HAP-1 (cell line): ENCODE measurements at regions not wholly inside any gene's neighbourhood (a gene's known extent, or its start where the extent isn't known, plus 50 kb on each side); places are given as distances from the start of the nearest gene placed in this dataset.
A peak's percentile ranks its signal among the peaks of the same experiment; 100 is the strongest.
"Not testable (repeated sequence)": the region's sequence is repeated elsewhere in the genome, so short reads cannot be mapped to it uniquely, and the experiment has no call there.

Source experiments
- DNase-seq, 2 experiments: peaks; one replicate each; pipeline ENCODE4 v3.0.0-alpha.2; 2016 to 2020; ENCODE audit warnings: low spot score in 2 of 2
- H3K27me3 ChIP-seq: fragments of 250-450 bp; sonication (Bioruptor Pico); 2 replicates; pipeline ENCODE4 v1.5.1; 2020; ENCODE audit warnings: low read depth, mild to moderate bottlenecking, moderate library complexity
- H3K36me3 ChIP-seq: fragments of 250-450 bp; sonication (Bioruptor Pico); replicated peaks from 2 replicates; pipeline ENCODE4 v1.5.1; 2020; ENCODE audit warnings: mild to moderate bottlenecking
- H3K4me1 ChIP-seq: fragments of 250-450 bp; sonication (Bioruptor Pico); 2 replicates; pipeline ENCODE4 v1.5.1; 2020; ENCODE audit warnings: mild to moderate bottlenecking
- H3K4me3 ChIP-seq: fragments of 250-450 bp; sonication (Bioruptor Pico); 2 replicates; pipeline ENCODE4 v1.5.1; 2020; ENCODE audit warnings: mild to moderate bottlenecking, moderate library complexity
- H3K9me3 ChIP-seq: fragments of 250-450 bp; sonication (Bioruptor Pico); 2 replicates; pipeline ENCODE4 v1.5.1; 2020; ENCODE audit warnings: mild to moderate bottlenecking, moderate library complexity
- in situ Hi-C: fragments of 300-500 bp; cut with MboI; formaldehyde crosslinking; loops from 3 replicates; pipeline ENCODE4 v1.14.3; 2020; ENCODE audit warnings: low sequenced_read_pairs, inconsistent platforms, mixed read lengths

DNA sequence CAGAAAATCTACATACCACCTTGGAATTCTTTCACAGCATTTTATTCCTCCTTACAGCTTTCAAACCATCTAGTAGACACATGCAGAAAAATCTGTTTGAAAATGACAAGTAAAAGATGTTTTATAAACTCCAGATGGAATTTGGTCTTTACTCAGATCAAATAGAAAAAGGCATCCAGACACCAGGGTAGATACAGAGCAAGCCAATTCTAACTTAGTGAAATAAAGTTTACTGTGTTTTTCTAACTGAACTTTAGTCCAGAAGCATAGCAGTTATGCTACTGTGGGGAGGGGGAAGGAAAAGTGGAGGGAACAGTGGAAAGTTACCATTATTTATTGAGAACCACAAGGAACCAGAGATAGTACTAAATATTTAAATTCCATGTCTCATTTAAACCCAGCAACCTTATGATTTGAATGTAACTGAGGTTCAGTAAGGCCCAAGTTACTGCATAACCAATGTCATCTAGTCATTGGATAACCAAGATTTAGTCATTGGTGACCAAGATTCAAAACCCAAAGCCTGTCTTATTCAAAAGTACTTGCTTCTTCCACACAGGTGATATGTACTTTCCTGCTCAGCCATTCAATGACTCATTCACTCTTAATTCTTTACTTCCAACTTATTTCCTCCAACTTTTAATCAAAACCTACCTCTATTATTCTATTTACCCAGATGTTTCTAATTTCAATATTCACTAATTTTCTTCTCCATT is 57.7 kb downstream of the RAD51AP2 start:
- Histone ChIP-seq H3K9me3 (no peaks in the 10 kb centered on the region), H3K27me3 (0 out of 2 replicates have a peak, but pooled peaks cover 3% of the 10 kb centered on the region), H3K4me3 (no peak overlapping the region), H3K4me1 (no peaks in the 10 kb centered on the region), H3K36me3 (no peaks in the 10 kb centered on the region)
- in situ Hi-C loops = no loop called here
- no peak for DNase-seq

- Histone ChIP-seq H3K27me3 (no peaks in the 10 kb centered on the region), H3K9me3 (no peaks in the 10 kb centered on the region), H3K4me3 (no peak overlapping the region), H3K36me3 (no peaks in the 10 kb centered on the region), H3K4me1 (no peaks in the 10 kb centered on the region)
- in situ Hi-C loops = no loop called here
- no peak for DNase-seq
Observed at GRCh38 chr2:17455343-17455742, 62.9 kb downstream of the RAD51AP2 start.

GRCh38 chr2:17446191-17446590 is 72.0 kb downstream of the RAD51AP2 start:
- DNase-seq, H3K4me1 ChIP-seq, in situ Hi-C loops, H3K4me3 ChIP-seq, H3K9me3 ChIP-seq, H3K27me3 ChIP-seq, H3K36me3 ChIP-seq: not testable (repeated sequence)

- no peaks in the 10 kb centered on the region for H3K36me3 ChIP-seq
Observed at GRCh38 chr2:17445744-17446143, 72.5 kb downstream of the RAD51AP2 start.

GRCh38 chr2:17442334-17442733 is 75.9 kb downstream of the RAD51AP2 start:
- Histone ChIP-seq H3K4me1 (peaks cover 4% of the 10 kb centered on the region; the same call in 1 of the 2 replicates), H3K9me3 (no peaks in the 10 kb centered on the region), H3K36me3 (no peaks in the 10 kb centered on the region), H3K4me3 (no peak overlapping the region), H3K27me3 (no peaks in the 10 kb centered on the region)
- in situ Hi-C loops = no loop called here
- DNase-seq = no peak

More at GRCh38 chr2:17445744-17446143, 72.5 kb downstream of the RAD51AP2 start:
- no peak overlapping the region for H3K4me3 ChIP-seq
- no peaks in the 10 kb centered on the region for H3K9me3 ChIP-seq
- in situ Hi-C loops = no loop called here
- H3K27me3 ChIP-seq = no peaks in the 10 kb centered on the region
- peaks cover 4% of the 10 kb centered on the region; the same call in 1 of the 2 replicates for H3K4me1 ChIP-seq
- no peak for DNase-seq

GRCh38 chr2:17441790-17442189 is 76.5 kb downstream of the RAD51AP2 start:
- no peaks in the 10 kb centered on the region for H3K9me3 ChIP-seq
- no peak overlapping the region for H3K4me3 ChIP-seq
- in situ Hi-C loops = no loop called here
- no peaks in the 10 kb centered on the region for H3K27me3 ChIP-seq
- H3K4me1 ChIP-seq = peaks cover 4% of the 10 kb centered on the region; the same call in 1 of the 2 replicates
- H3K36me3 ChIP-seq = no peaks in the 10 kb centered on the region
- DNase-seq = no peak

- peaks cover 4% of the 10 kb centered on the region; the same call in 1 of the 2 replicates for H3K4me1 ChIP-seq
- peak in 1 of 2 experiments; percentile 32 for DNase-seq
- H3K4me3 ChIP-seq = no peak overlapping the region
- in situ Hi-C loops = no loop called here
- H3K27me3 ChIP-seq = no peaks in the 10 kb centered on the region
- no peaks in the 10 kb centered on the region for H3K9me3 ChIP-seq
- no peaks in the 10 kb centered on the region for H3K36me3 ChIP-seq
Observed at GRCh38 chr2:17441055-17441771, 77.0 kb downstream of the RAD51AP2 start.

- no peaks in the 10 kb centered on the region for H3K4me1 ChIP-seq
- H3K4me3 ChIP-seq = no peak overlapping the region
- no peak for DNase-seq
- in situ Hi-C loops = no loop called here
- H3K9me3 ChIP-seq = no peaks in the 10 kb centered on the region
- H3K36me3 ChIP-seq = no peaks in the 10 kb centered on the region
- H3K27me3 ChIP-seq = no peaks in the 10 kb centered on the region; the same call in 1 of the 2 replicates
Observed at GRCh38 chr2:17430326-17430725, 87.9 kb downstream of the RAD51AP2 start.

- no peaks in the 10 kb centered on the region for H3K36me3 ChIP-seq
- H3K4me1 ChIP-seq = no peaks in the 10 kb centered on the region
- H3K9me3 ChIP-seq = no peaks in the 10 kb centered on the region
- no peak overlapping the region for H3K4me3 ChIP-seq
- in situ Hi-C loops = no loop called here
- H3K27me3 ChIP-seq = no peaks in the 10 kb centered on the region; the same call in 1 of the 2 replicates
- no peak for DNase-seq
Observed at GRCh38 chr2:17429130-17429529, 89.1 kb downstream of the RAD51AP2 start.

DNA sequence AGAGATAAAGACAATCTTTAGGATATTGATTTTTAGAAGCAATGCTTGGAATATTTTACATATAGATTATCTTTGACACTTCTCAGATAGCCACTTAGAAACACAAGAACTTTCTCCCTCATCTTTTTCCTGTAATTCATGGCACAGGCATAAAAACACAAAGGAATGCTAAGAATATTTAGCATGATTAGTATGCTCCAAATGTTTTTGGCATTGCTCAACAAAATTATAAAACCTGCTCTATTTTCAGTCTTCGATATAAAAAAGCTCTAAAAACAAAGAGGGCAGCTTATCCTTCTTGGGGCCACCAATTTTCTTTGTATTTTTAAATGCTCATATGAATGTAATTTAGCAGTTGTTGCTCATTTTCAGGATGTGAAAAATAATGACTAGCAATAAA is 90.8 kb downstream of the RAD51AP2 start:
- no peak for DNase-seq
- no peaks in the 10 kb centered on the region for H3K9me3 ChIP-seq
- in situ Hi-C loops = no loop called here
- H3K36me3 ChIP-seq = no peaks in the 10 kb centered on the region
- no peaks in the 10 kb centered on the region for H3K4me1 ChIP-seq
- no peaks in the 10 kb centered on the region; the same call in 1 of the 2 replicates for H3K27me3 ChIP-seq
- no peak overlapping the region for H3K4me3 ChIP-seq

GRCh38 chr2:17426743-17427142 is 91.5 kb downstream of the RAD51AP2 start:
- Histone ChIP-seq H3K4me1 (no peaks in the 10 kb centered on the region), H3K4me3 (no peak overlapping the region), H3K36me3 (no peaks in the 10 kb centered on the region), H3K9me3 (no peaks in the 10 kb centered on the region), H3K27me3 (no peaks in the 10 kb centered on the region; the same call in 1 of the 2 replicates)
- in situ Hi-C loops = no loop called here
- DNase-seq = no peak

- no peak overlapping the region for H3K4me3 ChIP-seq
- in situ Hi-C loops = no loop called here
- no peaks in the 10 kb centered on the region for H3K4me1 ChIP-seq
- H3K27me3 ChIP-seq = no peaks in the 10 kb centered on the region
- H3K36me3 ChIP-seq = no peaks in the 10 kb centered on the region
- no peak for DNase-seq
- no peaks in the 10 kb centered on the region for H3K9me3 ChIP-seq
Observed at GRCh38 chr2:17422061-17422460, 96.2 kb downstream of the RAD51AP2 start.

GRCh38 chr2:17416884-17417391 is 101.3 kb downstream of the RAD51AP2 start:
- Histone ChIP-seq H3K36me3 (no peaks in the 10 kb centered on the region), H3K4me3 (no peak overlapping the region), H3K9me3 (no peaks in the 10 kb centered on the region), H3K4me1 (no peaks in the 10 kb centered on the region), H3K27me3 (no peaks in the 10 kb centered on the region)
- DNase-seq = no peak
- in situ Hi-C loops = no loop called here

DNA sequence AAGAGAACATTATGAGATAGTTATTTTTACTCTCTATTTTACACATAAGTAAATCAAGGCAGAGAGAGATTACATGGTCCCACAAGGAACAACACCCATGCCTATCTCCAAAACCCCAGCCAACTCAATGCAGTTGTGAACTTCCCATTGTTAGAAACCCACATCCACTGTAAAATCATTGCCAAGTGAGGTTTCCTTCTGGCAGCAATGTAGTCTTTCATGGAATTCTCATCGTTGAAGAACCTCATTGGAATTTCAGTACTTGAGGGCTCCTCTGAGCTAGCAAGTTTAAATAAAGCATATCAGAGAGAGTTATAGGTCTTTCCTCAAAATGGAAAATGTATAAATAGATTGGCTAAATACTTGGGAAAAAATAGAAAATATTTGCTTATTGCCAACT is 105.2 kb downstream of the RAD51AP2 start:
- H3K4me3 ChIP-seq = no peak overlapping the region
- no peaks in the 10 kb centered on the region for H3K4me1 ChIP-seq
- H3K36me3 ChIP-seq = no peaks in the 10 kb centered on the region
- no peak for DNase-seq
- in situ Hi-C loops = no loop called here
- no peaks in the 10 kb centered on the region for H3K9me3 ChIP-seq
- no peaks in the 10 kb centered on the region for H3K27me3 ChIP-seq
